ENCODE measurements at regions not wholly inside any gene's neighbourhood (a gene's known extent, or its start where the extent isn't known, plus 50 kb on each side); places are given as distances from the start of the nearest gene placed in this dataset.

DNA sequence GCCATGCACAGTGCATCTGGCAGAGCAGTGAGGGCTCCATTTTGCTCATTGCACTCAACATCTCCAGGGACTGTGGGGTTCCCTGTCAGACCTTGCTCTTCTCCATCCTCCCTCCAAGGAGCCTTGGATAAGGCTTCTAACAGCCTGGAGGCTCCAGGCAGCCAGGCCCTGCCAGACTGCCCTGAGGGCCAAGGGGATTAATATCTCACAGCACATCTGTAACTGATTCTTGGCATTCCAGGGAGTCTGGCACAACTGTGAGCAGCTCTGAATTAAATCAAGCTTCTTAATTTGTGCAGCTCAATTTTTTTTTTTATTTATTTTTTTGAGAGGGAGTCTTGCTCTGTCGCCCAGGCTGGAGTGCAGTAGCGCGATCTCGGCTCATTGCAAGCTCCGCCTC, 224.5 kb upstream of the PGRMC2 start:
- H3K36me3 Mint-ChIP-seq (ENCODE audit: unreplicated experiment): peaks cover 4% of the 10 kb centered on the region
- peaks cover 38% of the 10 kb centered on the region for H3K4me1 Mint-ChIP-seq (ENCODE audit: unreplicated experiment)
- no peaks in the 10 kb centered on the region for H3K27me3 Mint-ChIP-seq (ENCODE audit: unreplicated experiment)
- H3K27ac Mint-ChIP-seq (ENCODE audit: unreplicated experiment): peak overlapping the region; percentile 10
- no peak overlapping the region for H3K4me3 Mint-ChIP-seq (ENCODE audit: unreplicated experiment)
- TF ChIP-seq, protein P1, sequence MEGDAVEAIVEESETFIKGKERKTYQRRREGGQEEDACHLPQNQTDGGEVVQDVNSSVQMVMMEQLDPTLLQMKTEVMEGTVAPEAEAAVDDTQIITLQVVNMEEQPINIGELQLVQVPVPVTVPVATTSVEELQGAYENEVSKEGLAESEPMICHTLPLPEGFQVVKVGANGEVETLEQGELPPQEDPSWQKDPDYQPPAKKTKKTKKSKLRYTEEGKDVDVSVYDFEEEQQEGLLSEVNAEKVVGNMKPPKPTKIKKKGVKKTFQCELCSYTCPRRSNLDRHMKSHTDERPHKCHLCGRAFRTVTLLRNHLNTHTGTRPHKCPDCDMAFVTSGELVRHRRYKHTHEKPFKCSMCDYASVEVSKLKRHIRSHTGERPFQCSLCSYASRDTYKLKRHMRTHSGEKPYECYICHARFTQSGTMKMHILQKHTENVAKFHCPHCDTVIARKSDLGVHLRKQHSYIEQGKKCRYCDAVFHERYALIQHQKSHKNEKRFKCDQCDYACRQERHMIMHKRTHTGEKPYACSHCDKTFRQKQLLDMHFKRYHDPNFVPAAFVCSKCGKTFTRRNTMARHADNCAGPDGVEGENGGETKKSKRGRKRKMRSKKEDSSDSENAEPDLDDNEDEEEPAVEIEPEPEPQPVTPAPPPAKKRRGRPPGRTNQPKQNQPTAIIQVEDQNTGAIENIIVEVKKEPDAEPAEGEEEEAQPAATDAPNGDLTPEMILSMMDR (IDR thresholded peaks at IDR 0.05): no peak
- peaks cover 11% of the 10 kb centered on the region for H3K9me3 Mint-ChIP-seq (ENCODE audit: unreplicated experiment)
- DNase-seq (ENCODE audit: extremely low spot score, unreplicated experiment): no peak

DNA sequence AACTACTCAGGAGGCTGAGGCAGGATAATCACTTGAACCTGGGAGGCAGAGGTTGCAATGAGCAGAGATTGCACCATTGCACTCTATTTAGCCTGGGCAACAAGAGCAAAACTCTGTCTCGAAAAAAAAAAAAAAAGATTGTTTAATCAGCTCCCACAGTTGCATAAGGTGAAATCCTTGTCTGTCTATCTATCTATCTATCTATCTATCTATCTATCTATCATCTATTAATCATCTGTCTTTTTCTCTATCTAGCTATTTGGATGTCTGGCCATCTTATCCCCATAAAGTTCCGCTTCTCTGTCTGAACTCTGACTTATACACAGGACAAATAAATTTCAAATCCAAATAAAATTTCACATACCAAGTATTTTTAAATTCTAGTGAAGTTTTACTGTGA, 223.2 kb upstream of the PGRMC2 start:
- DNase-seq (ENCODE audit: extremely low spot score, unreplicated experiment): no peak
- Mint-ChIP-seq H3K27ac (ENCODE audit: unreplicated experiment) (no peak overlapping the region), H3K4me1 (ENCODE audit: unreplicated experiment) (peaks cover 26% of the 10 kb centered on the region), H3K27me3 (ENCODE audit: unreplicated experiment) (no peaks in the 10 kb centered on the region), H3K9me3 (ENCODE audit: unreplicated experiment) (peaks cover 9% of the 10 kb centered on the region), H3K4me3 (ENCODE audit: unreplicated experiment) (no peak overlapping the region), H3K36me3 (ENCODE audit: unreplicated experiment) (peaks cover 4% of the 10 kb centered on the region)
- TF ChIP-seq, protein P1 (IDR thresholded peaks at IDR 0.05): no peak

DNA sequence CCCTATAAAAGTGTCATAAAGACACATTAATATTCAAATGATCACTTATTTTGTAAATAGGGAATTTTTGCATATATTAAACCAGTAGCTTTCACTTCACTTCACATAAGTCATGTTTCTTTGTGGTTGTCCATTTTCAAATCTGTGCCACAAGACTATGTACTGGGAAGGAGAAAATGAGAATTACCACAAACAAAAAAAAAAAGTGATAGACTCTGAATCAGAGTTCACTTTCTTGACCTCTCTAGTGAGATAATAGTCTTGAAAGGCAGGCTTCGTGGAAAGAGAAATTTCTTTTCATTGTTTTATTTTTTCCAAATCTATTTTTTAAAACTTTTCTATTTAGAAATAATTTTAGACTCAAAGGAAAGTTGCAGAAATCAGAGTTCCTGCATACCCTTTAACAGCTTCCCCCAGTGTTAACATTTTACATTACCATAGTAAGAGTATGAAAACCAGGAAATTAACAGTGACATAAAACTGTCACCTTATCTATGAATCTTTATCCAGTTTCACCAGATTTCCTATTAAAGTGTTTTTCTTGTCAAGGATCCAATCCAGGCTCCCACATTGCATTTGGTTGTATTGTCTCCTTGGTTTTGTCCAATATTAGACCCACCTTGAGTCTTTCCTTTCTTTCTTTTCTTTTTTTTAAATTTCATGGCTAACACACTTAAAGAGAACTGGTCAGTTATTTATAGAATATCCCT, 215.4 kb upstream of the PGRMC2 start:
- TF ChIP-seq, protein P1 (IDR thresholded peaks at IDR 0.05): no peak
- no peak overlapping the region for H3K27ac Mint-ChIP-seq (ENCODE audit: unreplicated experiment)

DNA sequence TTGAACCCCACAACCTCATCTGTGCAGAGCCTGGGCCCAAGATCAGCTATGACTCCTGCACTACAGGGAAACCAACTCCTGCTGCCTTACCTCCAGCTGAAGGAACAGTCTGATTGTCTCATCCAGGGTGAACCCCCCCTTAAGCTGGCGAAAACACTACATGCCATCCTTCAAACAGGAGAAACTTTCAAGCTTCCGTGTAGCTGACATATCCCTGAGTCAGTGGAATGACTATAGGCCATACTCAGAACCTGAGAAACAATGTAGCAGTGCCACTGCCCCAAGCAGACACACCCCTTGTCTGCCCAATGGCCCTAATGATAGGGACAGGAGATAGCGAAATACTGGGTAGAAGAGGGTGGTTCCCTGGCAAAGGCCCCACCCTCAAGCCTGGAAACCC, 213.6 kb upstream of the PGRMC2 start:
- Mint-ChIP-seq H3K27me3 (ENCODE audit: unreplicated experiment) (no peaks in the 10 kb centered on the region), H3K4me1 (ENCODE audit: unreplicated experiment) (no peaks in the 10 kb centered on the region), H3K36me3 (ENCODE audit: unreplicated experiment) (peaks cover 7% of the 10 kb centered on the region), H3K27ac (ENCODE audit: unreplicated experiment) (no peak overlapping the region), H3K9me3 (ENCODE audit: unreplicated experiment) (peaks cover 37% of the 10 kb centered on the region), H3K4me3 (ENCODE audit: unreplicated experiment) (no peak overlapping the region)
- no peak for DNase-seq (ENCODE audit: extremely low spot score, unreplicated experiment)
- TF ChIP-seq, protein P1 (IDR thresholded peaks at IDR 0.05): no peak

More for the DNA sequence above, 215.4 kb upstream of the PGRMC2 start:
- Mint-ChIP-seq H3K4me1 (ENCODE audit: unreplicated experiment) (no peaks in the 10 kb centered on the region), H3K9me3 (ENCODE audit: unreplicated experiment) (peaks cover 28% of the 10 kb centered on the region), H3K27me3 (ENCODE audit: unreplicated experiment) (no peaks in the 10 kb centered on the region), H3K4me3 (ENCODE audit: unreplicated experiment) (no peak overlapping the region), H3K36me3 (ENCODE audit: unreplicated experiment) (peaks cover 4% of the 10 kb centered on the region)
- no peak for DNase-seq (ENCODE audit: extremely low spot score, unreplicated experiment)

DNA sequence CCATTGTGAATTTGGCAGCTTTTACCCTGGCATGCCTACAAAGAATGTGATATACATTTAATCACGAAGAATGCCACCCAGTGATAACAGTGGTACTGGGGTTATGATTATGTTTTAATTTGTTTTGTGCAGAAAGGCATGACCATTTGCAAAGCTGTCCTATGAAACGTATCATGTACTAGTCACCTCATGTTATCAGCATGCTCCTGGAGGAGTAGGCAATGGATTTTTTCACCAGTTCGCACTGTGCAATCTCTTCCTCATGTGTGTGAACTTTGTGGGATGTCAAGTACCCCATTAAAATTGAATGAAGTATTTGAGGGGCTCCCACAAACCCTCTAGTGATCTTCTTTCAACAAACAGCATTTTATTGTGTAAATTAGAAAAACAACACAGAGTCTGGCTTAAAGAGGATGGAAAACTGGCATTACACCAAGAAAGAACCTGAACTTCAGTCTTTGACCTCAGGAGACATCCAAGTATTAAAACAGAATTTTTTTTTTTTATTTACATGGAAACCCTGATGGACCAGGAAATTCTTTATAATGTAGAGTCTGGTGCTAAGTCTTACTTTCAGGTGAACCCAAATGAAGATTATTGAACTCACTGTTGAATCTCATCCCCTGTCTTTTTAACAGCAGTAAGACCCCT, 200.6 kb upstream of the PGRMC2 start:
- peaks cover 22% of the 10 kb centered on the region for H3K4me1 Mint-ChIP-seq (ENCODE audit: unreplicated experiment)
- TF ChIP-seq, protein P1 (IDR thresholded peaks at IDR 0.05): no peak

More for the DNA sequence above, 200.6 kb upstream of the PGRMC2 start:
- DNase-seq (ENCODE audit: extremely low spot score, unreplicated experiment): no peak
- peaks cover 18% of the 10 kb centered on the region for H3K9me3 Mint-ChIP-seq (ENCODE audit: unreplicated experiment)
- peaks cover 5% of the 10 kb centered on the region for H3K36me3 Mint-ChIP-seq (ENCODE audit: unreplicated experiment)
- no peaks in the 10 kb centered on the region for H3K27me3 Mint-ChIP-seq (ENCODE audit: unreplicated experiment)
- no peak overlapping the region for H3K4me3 Mint-ChIP-seq (ENCODE audit: unreplicated experiment)
- no peak overlapping the region for H3K27ac Mint-ChIP-seq (ENCODE audit: unreplicated experiment)
